ENCODE measurements at regions not wholly inside any gene's neighbourhood (a gene's known extent, or its start where the extent isn't known, plus 50 kb on each side); places are given as distances from the start of the nearest gene placed in this dataset.

GRCh38 chr4:95779447-95779846 lies 60.4 kb upstream of the PDHA2 start:
- no TSS peak for BruUV-seq (replicated peaks)
- dilution Hi-C loops (cut with MboI; ENCODE audit: extremely low pct_ligation_motif_present, low sequenced_read_pairs): no loop called here
- no peak overlapping the region for H2AFZ ChIP-seq (ENCODE audit: low read depth, low read length)

More at GRCh38 chr4:95779447-95779846, 60.4 kb upstream of the PDHA2 start:
- DNase-seq (ENCODE audit: low read depth, low spot score) (no peak), FAIRE-seq (no peak)
- POLR2A ChIA-PET: no interaction called here
- Histone ChIP-seq H4K20me1 (replicated peaks; ENCODE audit: control insufficient read depth, extremely low read depth, insufficient read depth, low read length) (no peaks in the 10 kb centered on the region), H3K4me2 (ENCODE audit: insufficient read depth, low read length) (no peak overlapping the region), H3K4me3 (replicated peaks in 1 of 3; ENCODE audit: insufficient read depth in 1 of 3, low read depth in 1 of 3, low read length in 3 of 3) (no peak overlapping the region), H3K4me1 (ENCODE audit: control insufficient read depth, extremely low read depth, insufficient read depth, low read length) (no peaks in the 10 kb centered on the region), H3K9me1 (replicated peaks; ENCODE audit: control insufficient read depth, extremely low read depth, insufficient read depth, low read length) (no peaks in the 10 kb centered on the region), H3K79me2 (ENCODE audit: control insufficient read depth, insufficient read depth, low read length) (no peaks in the 10 kb centered on the region), H3K27me3 (ENCODE audit: control insufficient read depth in 2 of 2, insufficient read depth in 2 of 2, low read length in 2 of 2) (no peaks in the 10 kb centered on the region), H3K27ac (ENCODE audit: insufficient read depth, low read depth, low read length) (no peak overlapping the region), H3K36me3 (ENCODE audit: control insufficient read depth in 2 of 2, extremely low read depth in 1 of 2, insufficient read depth in 2 of 2, low read length in 2 of 2) (no peaks in the 10 kb centered on the region), H3K9me3 (replicated peaks; ENCODE audit: control insufficient read depth, insufficient read depth, low read length) (no peaks in the 10 kb centered on the region), H3K9ac (replicated peaks; ENCODE audit: extremely low read depth, insufficient read depth, low read length) (no peak overlapping the region)
- CTCF ChIA-PET: no interaction called here
- TF ChIP-seq POLR2A (IDR thresholded peaks at IDR 0.05; ENCODE audit: low read depth, low read length) (no peak), MAX (IDR thresholded peaks at IDR 0.05; ENCODE audit: insufficient read depth, insufficient read length) (no peak), EZH2 (IDR thresholded peaks at IDR 0.05; ENCODE audit: borderline replicate concordance, low read depth, low read length, severe bottlenecking) (no peak), POLR2AphosphoS5 (IDR thresholded peaks at IDR 0.05; ENCODE audit: insufficient read depth, low read depth, low read length) (no peak), MYC (IDR thresholded peaks at IDR 0.05; ENCODE audit: low read depth, low read length) (no peak), GATA2 (IDR thresholded peaks at IDR 0.05; ENCODE audit: insufficient read depth, insufficient read length, low read depth, low read length) (no peak), FOS (IDR thresholded peaks at IDR 0.05; ENCODE audit: borderline replicate concordance, insufficient read depth, low read length) (no peak), JUN (IDR thresholded peaks at IDR 0.05; ENCODE audit: borderline replicate concordance, insufficient read depth, insufficient read length, low read depth) (no peak), CTCF (IDR thresholded peaks at IDR 0.05; ENCODE audit: extremely low read depth in 1 of 2, insufficient read depth in 1 of 2, low read depth in 1 of 2, low read length in 2 of 2) (no peak)
- intact Hi-C loops (cut with micrococcal nuclease): no loop called here

Data from endothelial cell of umbilical vein (primary cell).